ENCODE measurements at regions not wholly inside any gene's neighbourhood (a gene's known extent, or its start where the extent isn't known, plus 50 kb on each side); places are given as distances from the start of the nearest gene placed in this dataset.

DNA sequence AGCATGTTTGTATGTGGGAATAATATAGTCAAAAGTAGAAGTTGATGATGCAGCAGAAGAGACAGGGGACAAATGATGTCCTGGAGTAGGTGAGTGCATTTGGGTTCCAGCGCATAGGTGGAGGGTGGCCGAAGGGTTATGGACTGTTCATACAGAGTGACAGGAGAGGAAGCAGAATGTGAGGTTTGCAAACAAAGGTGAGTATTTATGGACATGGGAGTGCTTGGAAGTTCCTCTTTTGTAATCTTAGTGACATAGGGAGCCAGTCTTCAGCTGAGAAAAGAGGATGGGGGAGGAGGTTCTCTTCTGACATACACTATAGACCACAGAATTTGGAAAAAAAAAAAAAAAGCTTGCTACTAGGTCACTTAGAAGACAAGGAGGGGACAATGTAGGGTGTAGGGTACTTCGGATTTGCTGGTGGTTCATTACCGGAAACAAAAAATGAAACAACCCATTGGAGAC lies 331.6 kb downstream of the DLEU7 start:
- H3K4me3 ChIP-seq (ENCODE audit: low read length), result no peak overlapping the region
- no peak for DNase-seq (ENCODE audit: low read depth)

DNA sequence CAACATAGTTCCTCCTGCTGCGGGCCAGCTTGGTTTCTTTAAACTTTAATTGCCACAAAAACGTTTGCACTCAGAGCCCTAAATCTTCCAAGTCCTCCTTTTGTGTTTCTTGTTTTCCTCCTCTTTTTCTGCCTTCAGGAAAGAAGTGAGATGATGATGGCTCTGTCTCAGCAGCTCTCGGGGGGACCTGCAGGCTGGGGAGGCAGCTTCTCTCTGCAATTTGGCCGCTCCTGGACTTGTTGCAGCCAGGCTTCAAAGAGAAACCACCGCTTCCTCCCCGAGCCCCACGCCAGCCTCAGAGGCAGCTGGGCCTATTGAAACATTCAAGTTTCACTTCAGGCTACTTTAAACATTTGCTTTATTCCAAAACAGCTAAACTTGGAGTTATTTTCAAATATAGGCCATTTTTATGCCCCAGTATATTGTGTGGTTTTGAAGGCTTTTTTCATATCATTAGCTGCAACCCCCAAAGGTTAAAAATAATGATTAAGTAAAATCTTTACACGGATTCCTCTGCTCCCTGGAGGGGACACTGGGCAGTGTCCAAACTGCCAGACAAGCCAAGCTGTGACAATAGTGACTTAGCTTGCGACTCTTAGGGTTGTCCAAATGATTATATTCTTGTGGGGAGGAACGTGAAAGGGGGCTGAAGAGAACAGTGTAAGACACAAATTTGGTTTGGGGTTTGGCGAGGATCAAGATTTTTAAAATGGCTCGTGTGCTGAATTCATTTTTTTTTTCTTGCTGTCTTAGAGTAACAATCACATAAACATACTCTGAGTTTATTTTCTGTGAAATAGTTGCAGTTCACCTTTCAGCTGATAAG lies 330.8 kb downstream of the DLEU7 start:
- TF ChIP-seq, protein P1, sequence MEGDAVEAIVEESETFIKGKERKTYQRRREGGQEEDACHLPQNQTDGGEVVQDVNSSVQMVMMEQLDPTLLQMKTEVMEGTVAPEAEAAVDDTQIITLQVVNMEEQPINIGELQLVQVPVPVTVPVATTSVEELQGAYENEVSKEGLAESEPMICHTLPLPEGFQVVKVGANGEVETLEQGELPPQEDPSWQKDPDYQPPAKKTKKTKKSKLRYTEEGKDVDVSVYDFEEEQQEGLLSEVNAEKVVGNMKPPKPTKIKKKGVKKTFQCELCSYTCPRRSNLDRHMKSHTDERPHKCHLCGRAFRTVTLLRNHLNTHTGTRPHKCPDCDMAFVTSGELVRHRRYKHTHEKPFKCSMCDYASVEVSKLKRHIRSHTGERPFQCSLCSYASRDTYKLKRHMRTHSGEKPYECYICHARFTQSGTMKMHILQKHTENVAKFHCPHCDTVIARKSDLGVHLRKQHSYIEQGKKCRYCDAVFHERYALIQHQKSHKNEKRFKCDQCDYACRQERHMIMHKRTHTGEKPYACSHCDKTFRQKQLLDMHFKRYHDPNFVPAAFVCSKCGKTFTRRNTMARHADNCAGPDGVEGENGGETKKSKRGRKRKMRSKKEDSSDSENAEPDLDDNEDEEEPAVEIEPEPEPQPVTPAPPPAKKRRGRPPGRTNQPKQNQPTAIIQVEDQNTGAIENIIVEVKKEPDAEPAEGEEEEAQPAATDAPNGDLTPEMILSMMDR (conservative IDR thresholded peaks at IDR 0.05; ENCODE audit: low read depth, low read length), result no peak
- no peak for DNase-seq (ENCODE audit: low read depth)
- H3K4me3 ChIP-seq (ENCODE audit: low read length), result no peak overlapping the region

More for the DNA sequence above, 331.6 kb downstream of the DLEU7 start:
- TF ChIP-seq, protein P1 (conservative IDR thresholded peaks at IDR 0.05; ENCODE audit: low read depth, low read length), result no peak

DNA sequence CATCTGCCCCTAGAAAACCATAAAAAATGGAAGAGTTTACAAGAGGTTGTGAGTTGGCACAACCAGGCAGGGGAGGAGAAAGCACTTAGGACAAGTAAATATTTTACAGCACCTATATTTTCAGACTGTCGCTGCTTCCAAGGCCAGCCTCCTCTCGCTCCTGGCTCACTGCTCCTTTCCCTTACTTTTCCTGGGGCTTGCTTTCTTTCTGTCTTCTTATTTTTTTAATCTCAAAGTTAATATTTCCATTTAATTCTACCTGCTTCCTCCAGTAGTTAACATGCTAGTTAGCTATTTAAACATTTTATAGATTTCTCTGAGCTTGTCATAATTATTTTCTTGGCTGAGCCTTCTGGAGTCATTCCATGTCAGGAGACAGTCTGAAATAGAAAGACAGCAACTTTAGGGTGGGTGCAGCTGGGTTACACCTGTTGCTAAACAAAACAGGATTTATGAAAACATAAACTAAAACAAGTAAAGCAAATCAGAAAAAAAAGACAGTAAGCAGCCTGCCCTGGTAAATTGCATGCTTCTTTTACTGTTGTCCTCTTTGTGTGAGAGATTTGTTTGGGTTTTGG lies 330.1 kb downstream of the DLEU7 start:
- no peak for DNase-seq (ENCODE audit: low read depth)
- TF ChIP-seq, protein P1 (conservative IDR thresholded peaks at IDR 0.05; ENCODE audit: low read depth, low read length), result no peak
- H3K4me3 ChIP-seq (ENCODE audit: low read length), result no peak overlapping the region

DNA sequence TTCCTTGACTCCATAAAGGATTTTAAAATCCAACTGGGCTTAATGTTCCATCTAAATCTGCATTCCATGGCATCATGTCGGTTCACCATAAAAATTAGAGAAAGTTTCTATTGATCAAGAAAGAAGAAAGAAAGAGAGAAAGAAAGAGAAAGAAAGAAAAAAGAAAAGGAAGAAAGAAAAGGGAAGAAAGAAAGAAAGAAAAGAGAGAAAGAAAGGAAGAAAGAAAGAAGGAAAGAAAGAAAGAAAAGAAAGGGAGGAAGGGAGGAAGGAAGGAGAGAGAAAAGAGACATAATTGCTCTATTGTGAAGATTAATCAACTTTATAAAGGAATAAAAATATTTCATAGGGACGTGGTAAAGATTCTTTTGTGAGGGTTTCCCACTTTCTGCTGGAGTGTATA lies 329.2 kb downstream of the DLEU7 start:
- no peak for DNase-seq (ENCODE audit: low read depth)
- H3K4me3 ChIP-seq (ENCODE audit: low read length), result no peak overlapping the region
- TF ChIP-seq, protein P1 (conservative IDR thresholded peaks at IDR 0.05; ENCODE audit: low read depth, low read length), result no peak

DNA sequence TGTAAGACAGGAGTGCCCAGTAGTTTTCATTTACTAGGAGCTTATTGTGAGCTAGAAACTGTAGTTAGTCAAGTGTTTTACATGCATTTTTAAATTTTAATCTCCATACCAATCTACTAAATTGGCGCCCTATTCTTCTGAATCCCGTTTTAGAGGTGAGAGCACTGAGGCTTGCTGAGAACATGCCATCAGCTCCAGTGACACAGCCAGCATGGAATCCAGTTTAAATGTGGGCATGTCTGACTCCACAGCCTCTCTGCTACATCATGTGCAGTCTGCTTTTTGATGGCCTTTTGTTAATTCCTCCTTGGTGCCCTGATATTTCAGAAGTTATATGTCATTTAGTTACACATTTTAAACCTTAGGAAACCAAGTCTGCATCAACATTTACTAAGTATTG lies 325.4 kb downstream of the DLEU7 start:
- DNase-seq (ENCODE audit: low read depth), result no peak
- no peak overlapping the region for H3K4me3 ChIP-seq (ENCODE audit: low read length)
- TF ChIP-seq, protein P1 (conservative IDR thresholded peaks at IDR 0.05; ENCODE audit: low read depth, low read length), result no peak

DNA sequence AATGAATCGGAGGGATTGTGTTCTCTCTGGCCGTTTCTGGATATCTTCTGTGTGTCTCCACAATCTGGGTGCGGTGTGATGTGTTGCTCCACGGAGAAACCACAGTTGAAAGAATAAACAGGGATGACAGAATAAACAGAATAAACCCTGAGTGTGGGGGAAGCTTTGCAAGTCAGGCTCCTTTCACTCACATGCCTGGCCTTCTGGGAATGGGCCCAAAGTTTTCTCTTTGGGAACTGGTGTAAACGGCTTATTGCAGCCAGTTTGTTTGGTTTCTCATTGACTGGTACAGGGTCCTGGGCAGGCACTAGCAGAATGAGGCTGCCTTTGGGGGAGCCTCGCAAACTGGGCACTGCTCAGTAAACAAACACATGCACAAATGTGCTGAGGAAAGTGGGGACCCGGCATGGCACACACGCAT lies 324.7 kb downstream of the DLEU7 start:
- TF ChIP-seq, protein P1 (conservative IDR thresholded peaks at IDR 0.05; ENCODE audit: low read depth, low read length), result no peak
- DNase-seq (ENCODE audit: low read depth), result no peak
- no peak overlapping the region for H3K4me3 ChIP-seq (ENCODE audit: low read length)

DNA sequence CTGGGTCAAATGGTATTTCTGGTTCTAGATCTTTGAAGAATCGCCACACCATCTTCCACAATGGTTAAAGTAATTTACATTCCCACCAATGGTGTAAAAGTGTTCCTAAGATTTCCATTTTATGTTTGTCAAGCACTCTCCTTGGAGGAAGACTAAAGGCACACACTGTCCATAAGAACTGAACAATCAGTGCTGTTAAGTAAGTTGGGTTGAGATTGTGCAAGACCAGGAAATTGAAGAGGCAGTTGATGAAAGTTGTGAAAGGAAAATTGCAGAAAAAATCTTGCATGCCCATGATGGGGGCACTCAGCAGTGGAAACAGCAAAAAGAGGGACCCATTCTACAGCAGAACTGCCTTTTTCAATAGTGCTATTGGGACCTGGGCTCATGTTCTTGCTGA lies 323.6 kb downstream of the DLEU7 start:
- DNase-seq (ENCODE audit: low read depth), result no peak
- TF ChIP-seq, protein P1 (conservative IDR thresholded peaks at IDR 0.05; ENCODE audit: low read depth, low read length), result no peak
- no peak overlapping the region for H3K4me3 ChIP-seq (ENCODE audit: low read length)
